ENCODE measurements at regions not wholly inside any gene's neighbourhood (a gene's known extent, or its start where the extent isn't known, plus 50 kb on each side); places are given as distances from the start of the nearest gene placed in this dataset.

DNA sequence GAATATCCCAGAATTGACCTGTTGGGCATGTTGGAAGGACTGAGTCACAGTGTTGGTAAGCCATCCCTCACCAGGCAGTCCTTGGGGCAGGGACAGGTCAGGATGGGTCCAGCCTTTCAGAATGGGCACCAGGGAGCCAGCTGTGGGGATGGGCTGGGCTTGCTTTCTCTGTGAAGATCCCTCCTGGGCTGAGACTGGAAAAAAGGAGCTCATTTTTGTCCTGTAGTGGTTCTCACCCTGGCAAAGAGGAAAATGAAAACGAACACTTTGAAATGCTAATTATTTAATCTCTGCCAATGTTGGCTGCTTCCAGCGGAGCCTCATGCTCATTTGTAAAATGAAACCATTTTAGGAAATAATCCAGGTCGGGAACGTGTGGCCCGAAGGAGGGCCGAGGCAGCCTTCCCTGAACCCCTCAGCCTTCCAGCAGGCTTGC is 237.5 kb upstream of the SALL1 start:
- DNase-seq (ENCODE audit: low spot score) = no peak

DNA sequence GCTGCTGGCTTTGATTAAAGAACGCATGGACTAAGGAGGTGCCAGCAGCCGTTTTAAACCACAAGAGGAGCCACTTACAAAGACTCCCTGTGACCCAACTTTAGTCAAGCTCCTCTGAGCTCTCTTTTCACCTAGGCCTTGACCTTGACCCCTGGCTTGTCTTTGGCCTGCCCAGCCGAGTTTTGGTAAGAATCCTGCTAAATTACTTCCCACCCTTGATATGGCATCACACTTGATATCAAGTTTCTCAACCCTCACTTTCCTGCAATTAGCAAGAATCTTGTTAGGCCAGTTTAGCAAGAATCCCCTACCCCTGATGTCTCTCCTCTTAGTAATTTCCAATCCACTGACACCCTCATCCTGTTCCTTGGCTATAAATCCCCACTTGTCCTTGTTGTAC is 232.8 kb upstream of the SALL1 start:
- no peak for DNase-seq (ENCODE audit: low spot score)

DNA sequence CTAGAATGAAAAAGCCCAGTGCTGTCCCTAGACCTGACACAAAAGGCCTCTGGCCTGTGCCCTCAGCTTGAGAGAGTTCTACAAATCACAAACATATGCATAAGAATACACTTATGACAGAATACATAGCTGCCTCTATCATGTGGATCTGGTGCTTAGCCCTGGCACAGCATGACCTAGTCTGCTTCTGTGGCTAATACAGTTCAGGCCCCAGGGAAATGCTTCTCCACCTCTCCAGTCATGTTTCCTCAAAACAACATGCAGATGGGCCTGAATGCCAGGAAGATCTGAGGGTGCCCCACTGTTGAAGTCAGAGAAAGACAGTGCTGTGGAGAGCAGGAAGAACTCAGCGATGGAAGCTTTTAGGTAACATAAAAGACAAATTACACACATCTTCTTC is 231.9 kb upstream of the SALL1 start:
- DNase-seq (ENCODE audit: low spot score) = no peak

DNA sequence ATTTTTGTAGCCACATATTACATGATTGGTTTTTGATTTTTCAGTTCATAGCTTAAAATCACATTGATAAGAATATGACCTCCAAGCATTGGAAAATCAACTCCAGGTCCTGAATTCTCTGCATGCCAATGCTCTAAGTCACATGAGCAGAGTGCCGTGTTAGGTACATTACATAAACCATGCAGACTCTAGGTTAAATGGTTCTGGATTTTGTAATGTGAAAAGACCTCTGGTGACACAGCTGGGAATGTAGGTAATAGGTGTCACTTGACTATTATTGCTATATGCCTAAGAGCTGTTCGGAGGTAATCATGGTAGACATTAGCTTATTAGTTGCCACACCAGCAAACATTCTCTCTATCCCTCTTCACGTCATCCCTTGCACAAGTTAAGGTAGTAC is 231.1 kb upstream of the SALL1 start:
- DNase-seq (ENCODE audit: low spot score) = no peak

DNA sequence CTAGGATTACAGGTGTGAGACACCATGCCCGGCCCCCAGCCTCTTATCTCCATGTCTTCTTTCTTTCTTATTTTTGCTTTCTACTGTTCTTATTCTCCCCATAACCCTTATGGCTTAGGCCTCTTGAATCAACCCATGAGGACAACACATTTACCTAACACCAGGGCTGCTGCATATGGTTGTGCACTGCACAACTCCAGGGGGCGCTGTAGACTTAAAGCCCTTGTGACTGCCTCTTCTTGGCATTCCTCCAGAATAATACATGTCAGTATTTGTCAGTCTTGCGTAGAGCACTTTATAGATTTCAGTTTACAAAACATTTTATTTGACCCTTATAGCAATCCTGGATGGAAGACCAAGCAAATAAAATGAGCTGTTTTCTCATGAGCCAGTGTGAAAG is 225.0 kb upstream of the SALL1 start:
- no peak for DNase-seq (ENCODE audit: low spot score)

DNA sequence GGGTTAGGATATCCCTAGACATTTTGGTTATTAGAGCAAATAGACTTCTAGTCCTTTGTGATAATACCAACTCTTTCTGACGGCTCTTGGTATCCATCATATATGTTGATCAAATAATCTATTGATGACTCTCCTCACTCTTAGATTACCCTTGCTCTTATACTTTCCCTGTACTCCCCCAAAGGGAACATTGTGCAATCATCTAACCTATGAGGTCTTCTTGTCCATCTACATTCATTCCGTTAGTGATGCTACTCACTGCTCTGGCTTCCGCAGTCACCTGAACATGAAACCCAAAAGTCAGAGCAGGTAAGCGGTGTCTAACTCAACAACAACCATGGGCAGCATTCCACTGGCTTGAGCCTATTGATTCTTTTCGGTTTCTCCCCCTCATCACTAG is 223.7 kb upstream of the SALL1 start:
- no peak for DNase-seq (ENCODE audit: low spot score)

DNA sequence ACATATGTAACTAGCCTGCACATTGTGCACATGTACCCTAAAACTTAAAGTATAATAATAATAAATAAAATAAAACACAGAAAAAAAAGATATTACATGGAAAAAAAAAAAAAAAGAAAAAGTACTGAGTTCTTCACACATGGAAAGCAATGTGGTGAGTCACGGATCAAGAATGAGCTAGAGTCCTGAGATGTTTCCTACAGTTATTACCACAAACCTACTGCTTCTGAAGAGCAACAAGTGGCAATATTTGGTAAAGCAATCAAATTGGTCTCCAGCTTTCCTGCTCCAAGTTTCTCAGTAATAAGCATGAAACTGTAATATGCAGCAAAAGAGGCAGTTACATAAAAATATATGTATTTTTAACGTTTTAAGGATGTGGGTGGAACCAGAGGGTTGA is 223.3 kb upstream of the SALL1 start:
- peak; percentile 83 for DNase-seq (ENCODE audit: low spot score)

DNA sequence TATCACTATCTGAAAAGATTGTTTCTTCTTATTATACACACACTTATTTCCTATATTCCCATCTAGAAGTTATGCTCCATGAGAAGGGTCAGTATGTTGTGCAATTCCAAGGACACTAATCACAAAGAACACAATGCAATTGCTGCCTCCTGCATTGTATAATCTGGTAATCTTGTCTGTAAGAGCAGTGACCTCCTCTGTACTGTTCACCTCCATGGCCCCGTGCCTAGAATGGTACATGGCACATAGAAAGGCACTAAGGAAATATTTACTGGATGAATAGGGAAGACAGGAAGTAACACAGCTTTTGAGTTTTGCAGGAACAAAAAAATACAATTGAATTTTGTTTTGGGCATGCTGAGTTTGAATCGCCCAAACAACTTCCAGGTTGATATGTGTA is 214.6 kb upstream of the SALL1 start:
- DNase-seq (ENCODE audit: low spot score) = no peak

DNA sequence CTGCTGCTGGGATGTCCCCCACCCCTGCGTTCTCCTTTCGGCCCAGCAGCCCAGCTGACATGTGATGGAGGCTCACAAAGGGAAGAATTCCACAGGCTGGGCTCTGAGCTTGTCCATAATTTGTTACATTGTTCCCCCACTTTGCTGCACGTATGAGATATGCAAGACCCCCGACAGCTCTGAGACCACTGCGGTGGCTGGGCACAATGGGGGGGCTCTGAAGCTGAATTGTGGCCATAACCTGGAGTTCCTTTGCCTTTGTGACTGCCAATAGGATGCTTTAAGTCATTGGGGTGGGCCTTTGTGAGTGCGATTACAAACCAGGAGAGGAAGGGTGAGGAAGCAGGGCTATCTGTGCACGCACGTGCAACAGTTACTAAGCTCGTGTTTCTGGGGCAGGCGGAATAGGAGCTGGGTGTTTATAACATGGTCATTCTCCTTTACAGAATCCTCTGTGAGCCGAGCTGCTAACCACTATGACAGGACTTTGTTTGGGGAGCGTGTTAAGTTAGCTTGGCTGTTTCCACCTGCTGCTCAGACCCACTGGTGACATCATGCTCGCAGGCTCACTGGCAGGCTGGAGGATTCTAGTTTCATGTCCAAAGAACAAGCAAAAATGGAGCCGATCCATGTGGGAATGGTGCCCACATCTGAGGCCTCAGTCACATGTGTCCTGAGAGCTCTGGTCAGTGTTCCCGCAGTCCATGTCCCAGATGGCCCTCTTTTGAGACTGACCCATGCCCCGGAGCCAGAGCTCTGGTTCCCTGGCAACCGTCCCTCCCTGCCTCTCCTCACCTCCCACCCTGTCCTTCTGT is 208.3 kb upstream of the SALL1 start:
- no peak for DNase-seq (ENCODE audit: low spot score)

DNA sequence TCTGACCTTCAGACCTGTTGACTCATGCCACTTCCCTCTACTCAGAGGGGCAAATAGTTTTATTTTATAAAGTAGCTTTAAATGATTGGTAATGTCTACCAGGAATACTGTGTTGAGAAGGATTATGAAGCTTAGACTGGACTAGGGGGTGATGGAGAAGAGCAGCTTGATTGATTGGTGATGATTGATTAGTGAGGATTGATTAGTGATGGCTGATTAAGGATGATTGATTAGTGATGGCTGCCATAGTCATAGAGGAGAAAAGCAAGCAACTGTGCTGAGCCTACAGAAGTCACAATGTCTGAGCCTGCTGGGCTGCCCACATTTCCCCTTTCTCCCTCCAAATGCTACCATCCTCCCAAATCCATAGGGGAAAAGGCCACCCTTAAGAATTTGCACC is 206.8 kb upstream of the SALL1 start:
- no peak for DNase-seq (ENCODE audit: low spot score)

DNA sequence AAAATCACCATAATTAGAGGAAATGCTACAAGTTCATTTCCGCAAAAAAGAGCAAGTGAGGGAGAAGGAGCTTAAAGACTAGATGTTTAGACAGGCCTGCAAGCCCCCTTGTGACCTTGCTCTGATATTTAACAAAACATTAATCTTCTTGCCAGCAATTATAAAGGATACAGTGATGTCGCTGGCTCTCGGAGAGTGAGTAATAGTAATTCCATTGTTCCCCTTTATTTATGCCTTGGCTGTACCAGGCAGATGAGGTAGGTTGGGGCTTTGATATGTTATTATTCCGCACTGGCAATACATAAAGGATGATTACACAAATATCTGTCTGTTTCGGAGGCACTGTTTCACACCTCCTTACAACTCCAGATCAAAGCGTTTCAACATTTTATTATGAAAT is 204.8 kb upstream of the SALL1 start:
- no peak for DNase-seq (ENCODE audit: low spot score)

DNA sequence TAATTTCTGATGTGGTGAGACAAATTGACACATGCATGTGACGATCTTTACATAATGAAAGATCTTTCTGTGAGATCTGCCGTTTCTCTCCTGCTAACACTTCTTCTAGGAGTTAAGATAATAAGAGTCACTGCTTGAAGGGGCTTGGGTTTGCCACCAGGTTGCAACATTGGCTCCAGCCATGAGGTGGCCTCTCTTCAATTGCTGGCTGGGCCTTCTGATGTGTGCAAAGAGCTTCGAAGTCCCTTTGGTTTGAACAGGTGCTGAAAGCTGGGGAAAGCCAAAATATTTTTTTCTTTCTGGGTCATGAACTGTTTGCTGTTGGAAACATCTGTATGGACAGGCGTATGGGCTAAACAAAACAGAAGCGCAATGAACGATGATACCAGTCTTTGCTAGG is 204.1 kb upstream of the SALL1 start:
- DNase-seq (ENCODE audit: low spot score) = no peak

DNA sequence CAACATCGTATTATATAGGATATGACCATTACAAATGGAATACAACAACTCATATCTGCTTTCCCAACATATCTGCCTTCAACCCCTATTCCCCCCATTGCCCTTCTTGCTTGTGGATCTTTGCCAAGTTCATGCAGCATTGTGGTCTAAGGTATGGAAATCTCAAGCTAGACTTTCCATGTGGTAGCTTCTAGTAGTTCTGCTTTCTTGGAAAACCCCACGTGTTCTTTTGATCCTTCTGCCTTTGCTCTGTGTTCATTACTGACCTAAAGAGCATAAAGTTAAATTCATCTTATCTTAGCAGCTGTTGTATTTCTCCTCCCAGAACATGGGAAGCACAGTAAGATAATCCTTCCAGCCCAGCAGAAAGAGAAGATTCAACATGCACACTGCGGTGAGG is 202.0 kb upstream of the SALL1 start:
- no peak for DNase-seq (ENCODE audit: low spot score)

DNA sequence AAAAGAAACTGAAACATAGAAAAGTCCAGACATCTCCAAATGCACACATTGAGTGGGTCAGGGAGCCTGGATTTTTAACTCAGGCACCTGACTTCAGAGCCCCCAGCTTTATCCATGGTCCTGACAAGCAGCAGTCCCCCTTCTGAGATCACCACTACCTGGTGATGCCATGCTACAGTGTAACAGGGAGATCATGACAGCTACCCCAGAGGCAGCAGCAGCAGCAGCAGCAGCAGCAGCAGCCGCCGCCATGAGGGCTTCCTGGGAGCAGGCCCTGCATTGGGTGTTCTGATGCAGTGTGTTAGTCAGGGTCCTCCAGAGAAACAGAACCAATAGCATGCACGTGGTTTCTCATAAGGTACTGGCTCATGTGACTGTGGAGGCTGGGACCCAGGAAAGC is 198.6 kb upstream of the SALL1 start:
- no peak for DNase-seq (ENCODE audit: low spot score)

DNA sequence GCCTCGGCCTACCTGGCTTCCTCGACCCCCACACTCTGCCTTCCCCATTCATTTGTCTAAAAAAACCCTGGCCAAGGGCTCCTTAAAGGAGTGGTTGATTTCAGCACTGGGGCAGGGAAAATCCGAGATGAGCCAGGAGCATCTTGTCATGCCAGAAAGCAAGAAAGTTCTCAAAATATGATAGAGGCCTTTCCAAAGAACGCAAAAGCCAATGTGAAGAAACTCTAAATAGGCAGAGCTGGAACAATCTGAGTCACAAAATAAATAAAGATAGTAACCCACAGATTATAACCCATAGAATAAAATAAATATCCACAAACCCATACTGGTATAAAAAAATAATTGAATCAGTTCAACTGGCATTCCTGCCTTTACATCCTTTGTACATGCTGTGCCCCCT is 192.3 kb upstream of the SALL1 start:
- DNase-seq (ENCODE audit: low spot score) = no peak

DNA sequence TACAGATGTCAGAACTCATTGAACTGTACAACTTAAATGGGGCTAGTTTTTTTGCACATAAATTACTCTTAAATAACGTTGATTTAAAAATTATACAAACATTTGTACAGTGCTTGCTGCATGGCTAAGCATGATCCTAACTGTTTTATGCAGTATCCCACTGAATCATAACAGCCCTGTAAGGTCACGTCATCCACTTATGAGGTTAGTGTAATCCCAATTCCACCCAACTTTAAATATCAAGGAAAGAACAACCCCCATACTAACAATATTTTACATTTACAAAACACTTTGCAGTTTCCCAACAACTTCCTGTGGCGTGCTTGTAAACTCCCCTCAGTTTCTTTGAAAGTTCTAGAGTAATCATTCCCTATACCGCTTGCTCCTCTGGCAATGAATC is 190.1 kb upstream of the SALL1 start:
- DNase-seq (ENCODE audit: low spot score) = no peak

DNA sequence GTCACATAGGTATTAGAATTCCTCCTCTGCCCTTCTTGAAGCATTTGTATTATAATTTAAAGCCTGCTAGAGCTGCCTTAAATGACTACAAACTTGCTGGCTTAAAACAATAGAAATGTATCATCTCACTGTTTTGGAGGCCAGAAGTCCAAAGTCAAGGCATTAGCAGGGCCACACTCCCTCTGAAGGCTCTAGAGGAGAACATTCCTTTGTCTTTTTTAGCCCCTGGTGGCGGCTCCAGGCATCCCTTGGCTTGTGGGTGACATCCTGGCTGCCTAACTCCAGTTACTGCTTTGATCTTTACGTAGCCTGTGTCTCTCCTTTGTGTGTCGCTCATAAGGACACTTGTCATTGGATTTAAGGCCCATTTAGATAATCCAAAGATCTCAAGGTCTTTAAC is 186.6 kb upstream of the SALL1 start:
- no peak for DNase-seq (ENCODE audit: low spot score)

DNA sequence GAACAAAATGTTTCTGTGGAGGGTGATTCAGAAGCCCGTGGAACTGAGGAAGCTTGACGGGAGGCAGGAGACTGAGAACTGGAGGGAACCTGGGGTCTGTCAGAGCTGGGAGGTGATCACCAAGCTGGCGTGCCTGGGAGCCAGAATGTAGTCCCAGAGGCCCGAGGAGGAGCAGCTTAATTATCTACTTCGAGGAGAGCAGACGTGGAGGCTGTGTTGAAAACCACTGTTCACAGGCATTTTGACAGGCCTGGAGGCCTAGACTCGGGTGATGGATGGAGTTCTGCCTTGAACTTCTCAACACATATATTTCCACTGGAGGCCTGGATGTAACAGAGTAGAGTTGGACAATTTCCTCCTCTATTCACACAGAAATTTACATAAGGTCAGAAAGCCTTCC is 177.7 kb upstream of the SALL1 start:
- DNase-seq (ENCODE audit: low spot score) = no peak

DNA sequence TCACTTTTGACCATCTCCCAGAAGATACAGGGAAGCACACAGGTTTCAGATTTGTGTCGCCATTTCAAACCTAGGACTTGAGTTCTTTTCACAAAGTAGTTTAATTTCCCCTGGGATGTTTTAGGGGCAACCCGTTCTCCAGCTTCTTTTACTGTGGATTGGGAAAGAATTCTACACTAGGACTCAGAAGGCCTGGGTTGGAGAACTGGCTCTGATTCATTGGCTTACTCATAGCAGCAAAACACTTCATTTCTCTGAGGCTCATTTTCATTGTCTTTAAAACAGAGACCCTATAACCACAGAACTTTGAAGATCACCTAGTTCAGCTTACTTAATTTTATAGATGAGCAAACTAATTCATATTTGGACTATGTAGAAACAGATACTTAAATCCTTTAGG is 175.9 kb upstream of the SALL1 start:
- peak; percentile 22 for DNase-seq (ENCODE audit: low spot score)

DNA sequence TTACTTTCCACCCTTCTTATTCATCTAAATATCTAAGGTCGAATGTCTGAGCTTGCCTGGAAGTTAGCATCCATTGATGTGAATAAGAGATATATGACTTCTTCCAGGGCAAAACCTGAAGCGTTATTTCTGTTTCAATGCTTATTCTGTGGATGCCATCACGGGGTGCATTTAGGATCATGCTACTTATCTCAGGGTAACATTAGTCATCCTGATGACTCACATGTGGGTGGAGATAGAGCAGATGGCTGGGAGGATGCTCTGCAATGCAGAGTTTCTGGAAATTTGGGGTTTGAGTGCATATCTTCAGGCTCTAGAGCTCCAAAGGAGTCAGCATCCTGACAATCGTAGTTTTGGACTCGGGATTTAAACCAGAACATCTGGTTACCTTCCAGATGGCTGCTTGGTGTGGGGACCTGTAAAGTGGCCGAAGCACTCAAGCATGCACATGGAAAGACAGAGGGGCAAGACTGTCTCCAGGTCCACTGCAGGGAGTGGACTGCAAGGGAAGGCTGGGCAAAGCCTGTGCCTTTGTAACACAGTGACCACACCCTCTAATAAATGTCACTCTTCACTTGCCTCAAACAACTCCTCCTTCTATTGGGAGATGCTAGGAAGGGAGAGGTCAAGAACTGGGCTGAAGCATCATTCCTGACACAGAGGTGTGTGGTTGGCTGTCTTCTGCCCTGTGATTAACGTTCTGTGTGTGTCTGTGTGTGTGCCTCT is 175.2 kb upstream of the SALL1 start:
- DNase-seq (ENCODE audit: low spot score) = peak; percentile 62

DNA sequence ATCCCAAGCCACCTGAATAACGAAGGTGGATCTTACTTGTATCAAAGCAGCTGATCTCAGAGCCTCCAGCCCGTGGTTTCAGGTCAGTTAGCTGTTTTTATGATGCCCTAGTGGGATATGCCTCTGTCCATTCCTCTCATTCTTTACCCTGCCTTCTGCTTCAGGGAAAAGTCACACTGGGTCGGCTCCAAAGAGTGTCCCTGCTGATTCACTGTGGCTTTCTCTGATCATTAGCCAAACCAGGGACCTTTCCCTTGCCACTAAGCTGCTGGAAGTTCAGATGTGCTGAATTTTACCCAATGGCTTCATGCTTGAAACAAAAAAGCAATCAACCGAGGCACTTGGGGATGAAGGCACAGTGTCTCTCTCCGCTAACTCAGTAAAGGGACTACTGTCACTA is 170.2 kb upstream of the SALL1 start:
- DNase-seq (ENCODE audit: low spot score) = no peak

DNA sequence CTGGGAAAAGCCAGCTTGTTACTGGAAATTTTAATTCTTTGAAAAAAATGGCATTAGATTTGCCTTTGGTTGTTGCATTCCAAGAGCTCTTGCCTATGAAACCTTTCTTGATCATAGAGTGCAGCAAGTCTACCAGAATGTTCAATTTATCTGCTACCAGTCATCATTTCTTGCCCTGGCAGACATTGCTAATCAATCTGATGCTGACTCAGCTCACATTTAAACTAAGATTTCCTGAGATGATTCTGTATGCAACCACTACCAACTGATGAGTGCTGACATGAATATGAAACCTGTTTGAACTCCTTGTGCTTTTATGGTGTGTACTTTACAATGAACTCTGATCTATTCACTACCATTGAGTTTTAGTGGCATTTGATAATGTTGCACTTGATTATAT is 166.5 kb upstream of the SALL1 start:
- DNase-seq (ENCODE audit: low spot score) = no peak

DNA sequence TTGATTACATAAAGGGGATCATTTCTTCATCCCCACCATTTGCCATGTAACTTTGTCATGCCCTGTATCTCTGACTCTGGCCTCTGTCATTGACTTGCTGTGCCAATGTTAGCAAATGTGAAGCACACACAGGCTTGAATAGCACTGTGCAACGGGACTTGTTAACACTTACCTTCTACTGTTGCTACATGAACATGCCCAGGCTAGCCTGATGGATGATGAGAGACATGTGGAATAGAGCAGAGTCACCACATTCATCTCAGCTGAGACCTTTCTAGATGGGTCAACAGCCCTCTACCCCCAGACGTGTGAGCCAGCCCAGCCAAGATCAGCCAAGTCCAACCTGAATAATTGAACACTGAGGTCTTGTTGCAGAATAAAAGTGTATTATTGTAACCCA is 162.1 kb upstream of the SALL1 start:
- DNase-seq (ENCODE audit: low spot score) = no peak
